Naive B cell (primary cell): ENCODE measurements at regions not wholly inside any gene's neighbourhood (a gene's known extent, or its start where the extent isn't known, plus 50 kb on each side); places are given as distances from the start of the nearest gene placed in this dataset.

Experiments
- ATAC-seq, 2 donors: fragments of 150-1000 bp; cut with Tn5 transposase; 2 replicates each; pipeline ENCODE4 v1.10.0; 2021; ENCODE audit warnings: low read depth in 2 of 2, mild to moderate bottlenecking in 2 of 2, moderate library complexity in 2 of 2
- DNase-seq: peaks from one replicate; pipeline ENCODE4 v3.0.0; 2022
- H3K27ac Mint-ChIP-seq, 6 donors: one replicate each; pipeline ENCODE4 v1.8.0; 2020 to 2022; ENCODE audit warnings: mild to moderate bottlenecking in 6 of 6, mixed read lengths in 6 of 6, moderate library complexity in 5 of 6, inconsistent platforms in 2 of 6
- H3K27me3 Mint-ChIP-seq, 3 donors: one replicate each; pipeline ENCODE4 v1.8.0; 2021 to 2022; ENCODE audit warnings: mixed read lengths in 3 of 3, mild to moderate bottlenecking in 1 of 3
- H3K36me3 Mint-ChIP-seq, 2 donors: one replicate each; pipeline ENCODE4 v1.8.0; 2020 to 2022; ENCODE audit warnings: mixed read lengths in 2 of 2, inconsistent platforms in 1 of 2, mild to moderate bottlenecking in 1 of 2
- H3K4me1 Mint-ChIP-seq, 3 donors: one replicate each; pipeline ENCODE4 v1.8.0; 2020 to 2022; ENCODE audit warnings: mixed read lengths in 3 of 3, inconsistent platforms in 1 of 3, mild to moderate bottlenecking in 1 of 3, moderate library complexity in 1 of 3
- H3K4me3 Mint-ChIP-seq, 8 donors: one replicate each; pipeline ENCODE4 v1.8.0; 2020 to 2022; ENCODE audit warnings: mild to moderate bottlenecking in 8 of 8, mixed read lengths in 8 of 8, moderate library complexity in 8 of 8, inconsistent platforms in 2 of 8
- H3K9me3 Mint-ChIP-seq, 7 donors: one replicate each; pipeline ENCODE4 v1.8.0; 2020 to 2022; ENCODE audit warnings: mixed read lengths in 7 of 7, mild to moderate bottlenecking in 5 of 7, inconsistent platforms in 2 of 7, moderate library complexity in 1 of 7

DNA sequence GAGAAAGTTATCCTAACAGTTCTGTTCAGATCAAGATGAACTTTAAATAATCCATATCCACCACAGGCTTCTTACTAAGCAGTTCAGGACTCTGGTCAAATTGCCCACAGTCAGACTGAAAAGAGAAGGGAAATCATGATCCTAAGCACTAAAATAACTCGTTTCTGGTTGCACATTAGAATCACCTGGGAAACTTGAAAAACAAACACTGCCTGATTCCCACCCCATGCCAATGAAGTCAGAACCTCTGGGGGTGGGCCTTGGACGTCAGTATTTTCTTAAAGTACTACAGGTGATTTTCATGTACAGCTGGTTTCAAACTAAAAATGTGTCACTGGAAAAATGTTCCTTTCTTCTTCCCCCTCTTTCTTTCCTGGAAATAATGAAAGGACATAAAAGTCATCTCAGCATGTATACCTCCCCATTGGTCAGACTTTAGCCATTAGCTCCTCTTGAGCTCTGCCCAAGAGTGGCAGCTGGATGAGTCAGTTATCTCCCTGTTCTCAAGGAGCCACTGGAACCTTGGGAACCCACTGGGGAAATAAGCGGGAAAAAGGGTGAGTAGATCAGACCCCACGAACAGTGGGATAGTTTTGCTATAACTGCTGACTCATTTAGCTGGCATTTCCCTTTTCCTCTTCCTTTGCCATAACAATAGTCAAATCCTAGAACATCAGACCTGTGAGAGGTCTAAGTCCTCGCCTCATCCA is 75.3 kb upstream of the IL6 start:
- peaks cover 58 to 63% of the 10 kb centered on the region in 2 donors for H3K36me3 Mint-ChIP-seq
- no peak for DNase-seq
- H3K9me3 Mint-ChIP-seq, result peaks cover 2 to 25% (median 15%) of the 10 kb centered on the region in 7 donors
- H3K4me1 Mint-ChIP-seq, result peaks cover 11 to 36% (median 15%) of the 10 kb centered on the region in 3 donors
- H3K4me3 Mint-ChIP-seq, result peak overlapping the region in 1 of 8 donors; percentile 33
- ATAC-seq, result no peak
- no peaks in the 10 kb centered on the region for H3K27me3 Mint-ChIP-seq
- peak overlapping the region in 1 of 6 donors; percentile 14 for H3K27ac Mint-ChIP-seq

DNA sequence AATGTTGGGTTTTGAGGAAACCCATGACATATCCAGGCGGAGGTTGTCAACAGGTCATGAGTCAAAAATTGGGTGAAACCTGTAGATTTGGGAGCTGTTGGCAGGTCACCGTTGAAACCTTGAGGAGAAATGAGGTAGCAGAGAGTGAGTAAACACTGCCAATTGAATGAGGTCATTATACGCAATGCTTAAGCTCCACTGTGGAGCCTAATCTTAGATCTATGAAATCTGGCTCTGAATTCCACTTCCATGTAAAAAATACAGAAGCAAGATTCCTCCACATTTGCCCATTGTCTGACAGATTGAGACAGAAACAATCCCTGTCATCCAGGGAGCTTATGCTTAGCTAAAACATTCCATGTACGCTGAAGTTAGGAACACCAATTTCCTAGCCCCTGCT is 76.0 kb upstream of the IL6 start:
- Mint-ChIP-seq H3K4me1 (peaks cover 11 to 30% (median 14%) of the 10 kb centered on the region in 3 donors), H3K4me3 (no peak overlapping the region), H3K36me3 (peaks cover 62 to 63% of the 10 kb centered on the region in 2 donors), H3K27me3 (no peaks in the 10 kb centered on the region), H3K9me3 (peaks cover 2 to 32% (median 22%) of the 10 kb centered on the region in 7 donors), H3K27ac (peak overlapping the region in 1 of 6 donors; percentile 5)
- ATAC-seq (no peak), DNase-seq (no peak)

DNA sequence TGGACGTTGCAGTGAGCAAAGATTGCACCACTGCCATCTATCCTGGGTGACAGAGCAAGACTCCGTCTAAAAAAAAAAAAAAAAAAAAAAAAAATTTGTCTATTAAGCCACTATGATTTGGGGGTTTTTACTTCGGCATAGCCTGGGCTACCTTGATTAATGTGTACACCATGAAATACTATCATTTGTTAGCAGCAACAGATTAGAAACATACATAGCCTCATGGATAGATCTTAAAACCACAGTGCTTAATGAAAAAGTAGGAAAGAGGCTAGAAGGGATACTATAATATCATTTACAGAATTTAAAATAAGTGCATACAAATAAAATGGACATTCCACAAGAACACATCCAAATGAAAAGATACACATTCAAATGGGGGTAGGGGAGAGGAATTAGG is 77.3 kb upstream of the IL6 start:
- H3K4me1 Mint-ChIP-seq, result peaks cover 11 to 20% (median 14%) of the 10 kb centered on the region in 3 donors
- H3K36me3 Mint-ChIP-seq, result peaks cover 68 to 69% of the 10 kb centered on the region in 2 donors

DNA sequence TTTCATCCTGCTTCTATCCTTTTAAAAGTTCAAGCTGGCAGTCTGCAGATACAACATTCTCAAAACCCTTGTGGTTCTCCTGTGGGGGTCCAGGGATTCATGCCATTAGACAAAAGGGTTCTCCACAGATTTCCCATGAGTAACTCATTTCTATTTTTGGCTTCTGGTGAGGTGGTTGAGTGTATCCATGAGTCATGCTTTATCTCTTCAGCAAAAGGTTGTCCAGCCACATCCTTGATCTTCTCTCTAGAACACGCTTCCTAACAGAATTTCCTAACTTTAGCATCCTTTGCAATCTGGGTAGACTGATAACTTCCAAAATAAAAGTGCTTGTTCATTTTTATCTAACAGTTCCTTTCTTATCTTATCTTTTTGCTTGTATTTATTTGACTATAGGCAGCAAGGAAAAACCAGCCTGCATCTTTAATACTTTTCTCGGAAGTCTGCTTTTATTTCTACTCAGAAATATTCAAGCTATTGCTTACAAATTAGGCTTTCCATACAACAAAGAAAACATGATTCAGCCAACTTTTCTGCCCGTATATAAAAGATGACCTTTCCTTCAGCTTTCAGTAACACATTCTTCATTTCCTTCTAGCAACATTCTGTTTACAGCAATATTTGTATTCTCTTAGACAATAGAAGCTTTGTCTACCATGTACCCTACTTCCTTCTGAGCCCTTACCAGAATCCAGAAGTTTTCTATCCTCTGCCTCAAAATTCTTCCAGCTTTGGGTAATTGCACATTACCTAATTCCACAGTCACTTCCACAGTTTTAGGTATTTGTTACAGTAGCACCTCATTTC is 79.3 kb upstream of the IL6 start:
- Mint-ChIP-seq H3K36me3 (peaks cover 49 to 64% of the 10 kb centered on the region in 2 donors), H3K27me3 (no peaks in the 10 kb centered on the region), H3K4me1 (peaks cover 0 to 8% (median 6%) of the 10 kb centered on the region in 3 donors), H3K9me3 (peaks cover 12 to 59% (median 48%) of the 10 kb centered on the region in 7 donors), H3K27ac (no peak overlapping the region), H3K4me3 (no peak overlapping the region)
- ATAC-seq (no peak), DNase-seq (no peak)

More for the DNA sequence above, 77.3 kb upstream of the IL6 start:
- peaks cover 3 to 42% (median 30%) of the 10 kb centered on the region in 7 donors for H3K9me3 Mint-ChIP-seq
- H3K27ac Mint-ChIP-seq, result peak overlapping the region in 1 of 6 donors; percentile 46
- DNase-seq, result no peak
- H3K4me3 Mint-ChIP-seq, result no peak overlapping the region
- ATAC-seq, result no peak
- H3K27me3 Mint-ChIP-seq, result no peaks in the 10 kb centered on the region

DNA sequence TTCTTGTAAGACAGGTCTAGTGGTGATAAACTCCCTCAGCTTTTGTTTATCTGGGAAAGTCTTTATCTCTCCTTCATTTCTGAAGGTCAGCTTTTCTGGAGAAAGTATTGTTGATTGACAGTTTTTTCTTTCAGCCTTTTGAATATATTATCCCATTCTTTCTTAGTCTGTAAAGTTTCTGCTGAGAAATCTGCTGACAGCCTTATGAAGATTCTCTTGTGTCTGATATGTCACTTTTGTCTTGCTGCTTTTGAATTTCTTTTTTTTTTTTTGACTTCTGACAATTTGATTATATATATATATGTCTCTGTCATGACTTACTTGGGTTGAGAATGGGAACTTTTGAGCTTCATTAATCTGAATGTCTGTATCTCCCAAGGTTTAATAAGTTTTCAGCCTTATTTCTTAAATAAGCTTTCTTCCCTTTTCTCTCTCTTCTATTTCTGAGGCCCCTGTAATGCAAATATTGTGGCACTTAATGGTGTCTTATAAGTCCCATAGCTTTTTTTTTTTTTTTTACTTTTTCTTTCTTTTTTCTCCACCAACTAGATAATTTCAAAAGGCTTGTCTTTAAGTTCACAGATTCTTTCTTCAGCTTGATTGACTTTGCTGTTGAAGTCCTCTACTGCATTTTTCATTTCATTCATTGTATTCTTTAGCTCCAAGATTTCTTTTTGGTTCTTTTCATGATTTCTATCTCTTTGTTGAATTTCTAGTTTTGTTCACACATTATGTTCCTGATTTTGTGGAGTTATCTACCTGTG is 81.4 kb upstream of the IL6 start:
- DNase-seq (no peak), ATAC-seq (no peak)
- peaks cover 0 to 15% (median 6%) of the 10 kb centered on the region in 3 donors for H3K4me1 Mint-ChIP-seq
- H3K36me3 Mint-ChIP-seq, result peaks cover 44 to 45% of the 10 kb centered on the region in 2 donors
- no peaks in the 10 kb centered on the region for H3K27me3 Mint-ChIP-seq
- H3K9me3 Mint-ChIP-seq, result peaks cover 10 to 77% (median 62%) of the 10 kb centered on the region in 7 donors
- peak overlapping the region in 3 of 6 donors; percentile 20 to 92 (median 59) for H3K27ac Mint-ChIP-seq
- H3K4me3 Mint-ChIP-seq, result no peak overlapping the region

DNA sequence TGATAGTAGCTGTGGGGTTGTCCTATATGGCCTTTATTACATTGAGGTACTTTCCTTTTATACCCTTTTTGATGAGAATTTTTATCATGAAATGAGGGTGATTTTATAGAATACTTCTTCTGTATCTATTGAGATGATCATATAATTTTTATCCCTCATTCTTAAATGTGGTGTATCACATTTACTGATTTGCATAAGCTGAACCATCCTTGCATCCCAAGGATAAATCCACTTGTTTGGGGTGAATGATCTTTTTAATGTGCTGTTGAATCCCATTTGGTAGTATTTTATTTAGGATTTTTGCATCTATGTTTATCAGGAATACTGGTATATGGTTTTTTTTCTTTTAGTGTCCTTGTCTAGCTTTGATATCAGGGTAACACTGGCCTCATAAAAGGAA is 84.5 kb upstream of the IL6 start:
- ATAC-seq (no peak), DNase-seq (no peak)
- H3K36me3 Mint-ChIP-seq, result peaks cover 33 to 34% of the 10 kb centered on the region in 2 donors
- no peak overlapping the region for H3K27ac Mint-ChIP-seq
- peaks cover 17 to 68% (median 51%) of the 10 kb centered on the region in 7 donors for H3K9me3 Mint-ChIP-seq
- no peaks in the 10 kb centered on the region for H3K27me3 Mint-ChIP-seq
- H3K4me1 Mint-ChIP-seq, result peaks cover 0 to 25% (median 7%) of the 10 kb centered on the region in 3 donors
- no peak overlapping the region for H3K4me3 Mint-ChIP-seq

DNA sequence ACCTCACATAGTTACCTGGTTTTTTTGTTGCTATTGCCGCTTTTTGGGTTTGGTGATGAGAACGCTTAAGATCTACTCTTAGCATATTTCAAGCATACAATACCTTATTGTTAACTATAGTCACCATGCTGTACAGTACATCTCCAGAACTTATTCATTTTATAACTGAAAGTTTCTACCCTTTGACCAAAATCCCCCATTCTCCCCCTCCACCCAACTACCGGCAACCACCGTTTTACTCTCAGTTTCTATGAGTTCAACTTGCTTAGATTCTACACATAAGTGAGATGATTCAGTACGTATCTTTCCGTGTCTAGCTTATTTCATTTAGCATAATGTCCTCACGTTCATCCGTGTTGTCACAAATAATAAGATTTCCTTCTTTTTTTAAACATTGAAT is 86.7 kb upstream of the IL6 start:
- Mint-ChIP-seq H3K27me3 (no peaks in the 10 kb centered on the region), H3K4me1 (peaks cover 2 to 28% (median 7%) of the 10 kb centered on the region in 3 donors), H3K36me3 (peaks cover 20 to 23% of the 10 kb centered on the region in 2 donors), H3K4me3 (peak overlapping the region in 4 of 8 donors; percentile 15 to 57 (median 34)), H3K9me3 (peaks cover 14 to 46% (median 31%) of the 10 kb centered on the region in 7 donors), H3K27ac (peak overlapping the region in 3 of 6 donors; percentile 3 to 86 (median 56))
- peak; percentile 39 to 74 for ATAC-seq
- no peak for DNase-seq

DNA sequence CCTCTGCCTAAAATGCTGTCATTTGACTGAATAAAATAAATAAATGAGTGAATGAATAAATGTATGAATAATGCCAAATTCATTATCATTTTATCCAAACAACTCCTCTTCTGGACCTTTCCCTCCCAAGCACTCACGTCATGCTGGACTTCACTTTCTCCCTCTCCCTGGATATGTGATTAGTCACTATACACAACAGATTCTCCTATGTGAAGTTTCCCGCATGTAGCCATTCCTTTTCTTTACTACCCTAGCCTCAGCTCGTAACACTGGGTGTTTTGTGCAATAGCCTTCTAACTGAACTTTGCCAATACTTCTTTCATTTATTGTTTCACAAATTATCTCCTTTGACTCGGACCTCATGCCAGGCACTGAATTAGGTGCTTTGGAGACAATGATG is 87.6 kb upstream of the IL6 start:
- peaks cover 11 to 33% (median 12%) of the 10 kb centered on the region in 3 donors for H3K4me1 Mint-ChIP-seq
- peaks cover 13 to 45% (median 25%) of the 10 kb centered on the region in 7 donors for H3K9me3 Mint-ChIP-seq
- peak overlapping the region in 1 of 6 donors; percentile 4 for H3K27ac Mint-ChIP-seq
- H3K36me3 Mint-ChIP-seq, result peaks cover 24 to 30% of the 10 kb centered on the region in 2 donors
- no peaks in the 10 kb centered on the region for H3K27me3 Mint-ChIP-seq
- no peak for ATAC-seq
- no peak overlapping the region for H3K4me3 Mint-ChIP-seq
- no peak for DNase-seq

DNA sequence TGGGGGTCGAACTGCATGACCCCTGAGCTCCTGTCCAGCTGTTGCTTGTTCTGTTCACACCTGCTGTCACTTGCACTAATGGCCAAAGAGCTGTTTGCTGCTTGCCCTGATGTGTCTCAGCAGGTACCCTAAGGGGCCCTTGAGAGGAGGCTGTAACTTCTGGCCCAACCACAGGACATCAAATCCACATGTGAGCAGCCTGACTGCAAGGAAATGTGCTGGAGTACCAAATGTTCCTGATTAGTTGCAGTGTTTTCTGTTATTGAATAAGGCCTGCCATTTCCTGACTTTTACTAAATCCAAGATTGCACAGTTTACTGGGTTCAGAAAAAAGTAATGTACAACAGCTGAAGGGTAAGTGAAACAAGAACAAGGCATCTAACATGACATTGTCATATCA is 91.7 kb upstream of the IL6 start:
- H3K4me1 Mint-ChIP-seq, result peaks cover 15 to 27% (median 24%) of the 10 kb centered on the region in 3 donors
- peak overlapping the region in 2 of 6 donors; percentile 31 to 51 for H3K27ac Mint-ChIP-seq
- H3K9me3 Mint-ChIP-seq, result peaks cover 0 to 11% (median 4%) of the 10 kb centered on the region in 7 donors
- H3K36me3 Mint-ChIP-seq, result peaks cover 29 to 38% of the 10 kb centered on the region in 2 donors
- no peak overlapping the region for H3K4me3 Mint-ChIP-seq
- DNase-seq, result no peak
- no peaks in the 10 kb centered on the region for H3K27me3 Mint-ChIP-seq
- no peak for ATAC-seq

DNA sequence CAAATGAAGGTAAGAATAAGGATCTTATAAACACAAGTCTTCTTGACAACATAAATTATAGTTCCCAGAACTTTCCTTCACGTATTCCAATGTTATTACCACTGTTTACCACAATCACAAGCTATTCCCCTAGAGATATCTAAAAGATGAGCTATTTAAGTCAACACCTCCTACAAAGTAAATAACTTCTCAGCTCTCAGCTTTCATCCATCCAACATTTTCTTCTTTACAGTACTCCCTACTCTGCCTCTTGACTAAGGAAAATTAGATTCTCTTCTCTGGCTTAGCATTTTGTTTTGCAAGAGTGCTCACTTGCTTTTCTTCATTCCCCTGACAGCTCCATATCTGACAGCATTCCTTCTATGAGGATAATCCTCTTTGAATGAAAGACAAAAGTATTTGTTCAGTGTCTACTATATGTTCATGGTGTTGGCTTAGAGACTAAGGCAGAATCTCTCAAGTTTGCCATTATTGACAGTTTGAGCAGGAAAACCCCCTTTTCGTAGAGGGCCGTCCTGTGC is 93.0 kb upstream of the IL6 start:
- H3K4me3 Mint-ChIP-seq, result no peak overlapping the region
- H3K36me3 Mint-ChIP-seq, result peaks cover 31% of the 10 kb centered on the region in 2 donors
- no peak for ATAC-seq

DNA sequence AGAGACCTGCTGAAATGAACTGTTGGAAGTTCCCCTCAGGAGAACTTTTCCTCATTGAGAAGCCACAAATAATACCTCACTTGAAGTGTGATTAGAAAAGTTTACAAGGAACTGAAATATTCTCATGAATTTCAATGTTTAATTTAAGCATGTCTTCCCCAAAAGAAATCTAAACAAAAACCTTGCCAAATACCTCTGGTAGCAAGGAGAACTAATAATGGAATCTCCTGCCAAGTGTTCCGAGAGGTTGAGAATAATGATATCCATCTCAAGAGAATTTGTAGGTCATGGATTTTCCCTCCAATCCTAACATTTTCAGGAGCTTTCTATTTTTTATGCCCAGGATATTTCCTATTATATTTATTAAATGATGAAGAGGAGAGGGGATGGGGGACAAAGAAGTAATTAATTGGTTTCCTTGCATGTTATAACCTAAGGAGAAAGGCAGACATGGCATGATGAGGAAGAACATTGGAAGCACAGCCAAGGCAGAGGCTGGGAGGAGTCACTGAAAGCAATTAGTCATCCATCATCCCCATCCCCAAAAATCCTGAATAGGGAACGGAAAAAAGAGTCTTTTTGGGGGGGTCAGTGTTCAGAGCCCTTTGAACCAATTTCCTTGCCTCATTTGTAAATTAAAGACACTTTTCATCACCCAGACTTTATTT is 93.6 kb upstream of the IL6 start:
- ATAC-seq (no peak), DNase-seq (no peak)
- Mint-ChIP-seq H3K4me3 (no peak overlapping the region), H3K36me3 (peaks cover 32 to 33% of the 10 kb centered on the region in 2 donors), H3K27ac (no peak overlapping the region), H3K4me1 (peaks cover 8 to 24% (median 13%) of the 10 kb centered on the region in 3 donors), H3K9me3 (peaks cover 0 to 2% (median 0%) of the 10 kb centered on the region in 7 donors), H3K27me3 (no peaks in the 10 kb centered on the region)

More for the DNA sequence above, 93.0 kb upstream of the IL6 start:
- DNase-seq, result no peak
- peaks cover 9 to 24% (median 14%) of the 10 kb centered on the region in 3 donors for H3K4me1 Mint-ChIP-seq
- H3K27ac Mint-ChIP-seq, result no peak overlapping the region
- H3K27me3 Mint-ChIP-seq, result no peaks in the 10 kb centered on the region
- peaks cover 0 to 2% (median 0%) of the 10 kb centered on the region in 7 donors for H3K9me3 Mint-ChIP-seq

DNA sequence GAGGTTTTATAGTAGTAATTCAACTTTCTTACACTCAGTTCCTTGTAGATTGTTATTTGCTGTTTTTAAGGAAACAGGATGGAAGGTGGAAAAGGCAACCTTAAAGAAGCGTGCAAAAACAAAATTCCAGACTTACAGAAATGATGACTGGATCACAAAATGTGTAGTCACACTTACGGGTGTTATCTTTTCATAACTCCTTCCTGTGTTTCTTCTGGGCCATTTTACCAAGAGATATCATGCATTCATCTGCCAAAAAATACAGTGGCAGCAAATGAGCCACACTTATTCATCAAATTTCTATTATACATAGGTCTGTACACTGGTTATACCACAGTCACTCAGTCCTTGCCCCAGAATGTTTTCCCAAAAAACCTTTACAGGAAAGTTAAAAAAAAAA is 94.3 kb upstream of the IL6 start:
- ATAC-seq (no peak), DNase-seq (no peak)
- peaks cover 0 to 2% (median 0%) of the 10 kb centered on the region in 7 donors for H3K9me3 Mint-ChIP-seq
- peaks cover 32 to 33% of the 10 kb centered on the region in 2 donors for H3K36me3 Mint-ChIP-seq
- no peaks in the 10 kb centered on the region for H3K27me3 Mint-ChIP-seq
- peaks cover 8 to 24% (median 13%) of the 10 kb centered on the region in 3 donors for H3K4me1 Mint-ChIP-seq
- no peak overlapping the region for H3K4me3 Mint-ChIP-seq
- H3K27ac Mint-ChIP-seq, result peak overlapping the region in 3 of 6 donors; percentile 40 to 87 (median 64)
